Neural progenitor cell (in vitro differentiated cells): ENCODE measurements at regions not wholly inside any gene's neighbourhood (a gene's known extent, or its start where the extent isn't known, plus 50 kb on each side); places are given as distances from the start of the nearest gene placed in this dataset.
"Not testable (repeated sequence)": the region's sequence is repeated elsewhere in the genome, so short reads cannot be mapped to it uniquely, and the experiment has no call there.

ENCODE experiments used
- CTCF ChIP-seq: fragments of 200-600 bp; sonication (generic); IDR thresholded peaks from 2 replicates; pipeline ENCODE4 v1.5.1; 2017; ENCODE audit warnings: antibody characterized with exemption, mild to moderate bottlenecking
- EZH2 ChIP-seq: fragments of 200-600 bp; sonication (generic); IDR thresholded peaks from 2 replicates; pipeline ENCODE4 v1.6.1; 2017; ENCODE audit warnings: antibody characterized with exemption, mild to moderate bottlenecking, moderate library complexity

GRCh38 chr4:3943051-3943450 is 176.9 kb downstream of the ADRA2C start:
- TF ChIP-seq CTCF, EZH2: not testable (repeated sequence)
